ENCODE measurements at regions not wholly inside any gene's neighbourhood (a gene's known extent, or its start where the extent isn't known, plus 50 kb on each side); places are given as distances from the start of the nearest gene placed in this dataset.

DNA sequence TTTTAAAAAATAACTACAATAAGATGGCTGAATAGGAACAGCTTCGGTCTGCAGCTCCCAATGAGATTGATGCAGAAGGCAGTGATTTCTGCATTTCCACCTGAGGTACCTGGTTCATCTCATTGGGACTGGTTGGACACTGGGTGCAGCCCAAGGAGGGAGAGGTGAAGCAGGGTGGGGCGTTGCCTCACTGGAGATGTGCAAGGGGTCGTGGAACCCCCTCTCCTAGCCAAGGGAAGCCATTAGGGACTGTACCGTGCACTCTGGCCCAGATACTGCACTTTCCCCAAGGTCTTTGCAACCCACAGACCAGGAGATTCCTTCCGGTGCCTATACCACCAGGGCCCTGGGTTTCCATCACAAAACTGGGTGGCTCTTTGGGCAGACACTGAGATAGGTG, 640.1 kb downstream of the IQCM start:
- no peak for FAIRE-seq
- no peak for DNase-seq
- Histone ChIP-seq H3K27me3 (ENCODE audit: control insufficient read depth, insufficient read depth, low read length) (no peaks in the 10 kb centered on the region), H3K27ac (ENCODE audit: low read depth in 2 of 2, low read length in 2 of 2) (no peak overlapping the region), H3K4me3 (ENCODE audit: low read length in 3 of 3) (no peak overlapping the region), H3K9ac (ENCODE audit: low read length in 3 of 3) (no peak overlapping the region), H3K4me1 (ENCODE audit: control insufficient read depth in 2 of 3, insufficient read depth in 2 of 3, low read depth in 1 of 3, low read length in 3 of 3) (no peaks in the 10 kb centered on the region), H3K9me3 (ENCODE audit: control insufficient read depth in 2 of 3, insufficient read depth in 1 of 3, low read length in 3 of 3) (no peaks in the 10 kb centered on the region), H3K36me3 (ENCODE audit: control insufficient read depth in 2 of 3, insufficient read depth in 3 of 3, low read length in 3 of 3) (no peaks in the 10 kb centered on the region)
- TF ChIP-seq, protein P1, sequence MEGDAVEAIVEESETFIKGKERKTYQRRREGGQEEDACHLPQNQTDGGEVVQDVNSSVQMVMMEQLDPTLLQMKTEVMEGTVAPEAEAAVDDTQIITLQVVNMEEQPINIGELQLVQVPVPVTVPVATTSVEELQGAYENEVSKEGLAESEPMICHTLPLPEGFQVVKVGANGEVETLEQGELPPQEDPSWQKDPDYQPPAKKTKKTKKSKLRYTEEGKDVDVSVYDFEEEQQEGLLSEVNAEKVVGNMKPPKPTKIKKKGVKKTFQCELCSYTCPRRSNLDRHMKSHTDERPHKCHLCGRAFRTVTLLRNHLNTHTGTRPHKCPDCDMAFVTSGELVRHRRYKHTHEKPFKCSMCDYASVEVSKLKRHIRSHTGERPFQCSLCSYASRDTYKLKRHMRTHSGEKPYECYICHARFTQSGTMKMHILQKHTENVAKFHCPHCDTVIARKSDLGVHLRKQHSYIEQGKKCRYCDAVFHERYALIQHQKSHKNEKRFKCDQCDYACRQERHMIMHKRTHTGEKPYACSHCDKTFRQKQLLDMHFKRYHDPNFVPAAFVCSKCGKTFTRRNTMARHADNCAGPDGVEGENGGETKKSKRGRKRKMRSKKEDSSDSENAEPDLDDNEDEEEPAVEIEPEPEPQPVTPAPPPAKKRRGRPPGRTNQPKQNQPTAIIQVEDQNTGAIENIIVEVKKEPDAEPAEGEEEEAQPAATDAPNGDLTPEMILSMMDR (IDR thresholded peaks at IDR 0.05; ENCODE audit: borderline replicate concordance, extremely low read depth, insufficient read depth), result no peak
- intact Hi-C loops (cut with DNase I), result no loop called here

- H3K27ac ChIP-seq (ENCODE audit: low read depth in 2 of 2, low read length in 2 of 2), result no peak overlapping the region
- no peaks in the 10 kb centered on the region for H3K9me3 ChIP-seq (ENCODE audit: control insufficient read depth in 2 of 3, insufficient read depth in 1 of 3, low read length in 3 of 3)
- intact Hi-C loops (cut with DNase I), result no loop called here
- no peak overlapping the region for H3K4me3 ChIP-seq (ENCODE audit: low read length in 3 of 3)
- no peaks in the 10 kb centered on the region for H3K4me1 ChIP-seq (ENCODE audit: control insufficient read depth in 2 of 3, insufficient read depth in 2 of 3, low read depth in 1 of 3, low read length in 3 of 3)
- H3K27me3 ChIP-seq (ENCODE audit: control insufficient read depth, insufficient read depth, low read length), result no peaks in the 10 kb centered on the region
- no peaks in the 10 kb centered on the region for H3K36me3 ChIP-seq (ENCODE audit: control insufficient read depth in 2 of 3, insufficient read depth in 3 of 3, low read length in 3 of 3)
- TF ChIP-seq, protein P1 (IDR thresholded peaks at IDR 0.05; ENCODE audit: borderline replicate concordance, extremely low read depth, insufficient read depth), result no peak
- DNase-seq, result no peak
- H3K9ac ChIP-seq (ENCODE audit: low read length in 3 of 3), result no peak overlapping the region
- no peak for FAIRE-seq
Measured at GRCh38 chr4:149173241-149174013, 642.2 kb downstream of the IQCM start.

GRCh38 chr4:149168645-149169044, 647.0 kb downstream of the IQCM start:
- DNase-seq, result no peak
- H3K9me3 ChIP-seq (ENCODE audit: control insufficient read depth in 2 of 3, insufficient read depth in 1 of 3, low read length in 3 of 3), result no peaks in the 10 kb centered on the region
- no peak for FAIRE-seq
- TF ChIP-seq, protein P1 (IDR thresholded peaks at IDR 0.05; ENCODE audit: borderline replicate concordance, extremely low read depth, insufficient read depth), result no peak
- no peaks in the 10 kb centered on the region for H3K27me3 ChIP-seq (ENCODE audit: control insufficient read depth, insufficient read depth, low read length)
- intact Hi-C loops (cut with DNase I), result no loop called here
- no peak overlapping the region for H3K9ac ChIP-seq (ENCODE audit: low read length in 3 of 3)
- no peak overlapping the region for H3K4me3 ChIP-seq (ENCODE audit: low read length in 3 of 3)
- H3K27ac ChIP-seq (ENCODE audit: low read depth in 2 of 2, low read length in 2 of 2), result no peak overlapping the region
- no peaks in the 10 kb centered on the region for H3K36me3 ChIP-seq (ENCODE audit: control insufficient read depth in 2 of 3, insufficient read depth in 3 of 3, low read length in 3 of 3)
- H3K4me1 ChIP-seq (ENCODE audit: control insufficient read depth in 2 of 3, insufficient read depth in 2 of 3, low read depth in 1 of 3, low read length in 3 of 3), result no peaks in the 10 kb centered on the region
